ENCODE measurements at regions not wholly inside any gene's neighbourhood (a gene's known extent, or its start where the extent isn't known, plus 50 kb on each side); places are given as distances from the start of the nearest gene placed in this dataset.

DNA sequence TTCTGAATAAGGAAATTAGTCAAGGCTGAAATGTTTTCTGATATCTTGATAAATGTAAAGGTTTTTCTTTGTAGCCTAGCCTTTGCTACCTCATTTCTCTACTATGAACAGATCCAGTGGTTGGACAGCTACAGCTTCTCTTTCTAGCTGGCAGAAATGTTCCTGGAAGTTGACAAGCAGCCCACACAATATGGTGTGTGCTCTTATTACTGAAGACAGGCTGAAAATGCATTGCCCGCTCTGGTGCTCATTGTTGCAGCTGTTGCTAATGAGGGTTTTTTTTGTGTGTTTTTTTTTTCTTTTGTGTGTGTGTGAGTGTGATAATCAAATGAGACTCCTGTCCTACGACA lies 844.3 kb upstream of the SEMA6D start:
- CTCF ChIA-PET: no interaction called here

DNA sequence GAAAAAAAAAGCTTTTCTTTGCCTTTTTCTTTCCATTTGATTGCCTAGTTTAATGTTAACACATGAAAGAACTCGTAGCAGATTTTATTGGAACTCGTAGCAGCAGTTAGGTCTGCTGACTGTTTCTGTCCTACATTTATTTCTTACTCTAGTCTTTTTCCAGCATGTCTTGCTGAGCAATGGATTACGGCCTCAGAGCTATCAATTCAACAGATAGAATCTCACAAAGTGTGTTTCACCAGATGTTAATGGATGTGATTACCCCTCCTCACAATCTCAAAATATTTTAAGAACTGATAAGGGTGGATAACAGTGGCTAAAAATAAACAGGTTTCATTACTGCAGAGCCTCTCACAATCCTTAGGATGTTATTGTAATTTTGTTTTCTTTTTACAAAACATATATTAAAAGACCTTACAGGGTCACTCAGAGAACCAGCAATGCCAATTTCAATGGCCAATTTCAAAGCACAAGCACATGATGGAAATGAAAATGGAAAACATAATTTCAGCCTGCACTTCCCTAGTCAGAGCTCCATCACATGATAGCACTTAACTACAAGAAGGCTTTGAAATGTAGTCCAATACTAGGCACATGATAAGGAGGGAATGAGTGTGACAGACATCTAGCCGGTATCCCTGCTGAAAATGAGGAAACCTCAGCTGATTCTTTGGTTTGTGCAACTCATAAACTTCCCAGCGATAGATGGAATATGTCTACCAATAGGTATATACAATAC lies 838.1 kb upstream of the SEMA6D start:
- intact Hi-C loops (cut with DNase I, micrococcal nuclease): no loop called here
- TF ChIP-seq, protein P1, sequence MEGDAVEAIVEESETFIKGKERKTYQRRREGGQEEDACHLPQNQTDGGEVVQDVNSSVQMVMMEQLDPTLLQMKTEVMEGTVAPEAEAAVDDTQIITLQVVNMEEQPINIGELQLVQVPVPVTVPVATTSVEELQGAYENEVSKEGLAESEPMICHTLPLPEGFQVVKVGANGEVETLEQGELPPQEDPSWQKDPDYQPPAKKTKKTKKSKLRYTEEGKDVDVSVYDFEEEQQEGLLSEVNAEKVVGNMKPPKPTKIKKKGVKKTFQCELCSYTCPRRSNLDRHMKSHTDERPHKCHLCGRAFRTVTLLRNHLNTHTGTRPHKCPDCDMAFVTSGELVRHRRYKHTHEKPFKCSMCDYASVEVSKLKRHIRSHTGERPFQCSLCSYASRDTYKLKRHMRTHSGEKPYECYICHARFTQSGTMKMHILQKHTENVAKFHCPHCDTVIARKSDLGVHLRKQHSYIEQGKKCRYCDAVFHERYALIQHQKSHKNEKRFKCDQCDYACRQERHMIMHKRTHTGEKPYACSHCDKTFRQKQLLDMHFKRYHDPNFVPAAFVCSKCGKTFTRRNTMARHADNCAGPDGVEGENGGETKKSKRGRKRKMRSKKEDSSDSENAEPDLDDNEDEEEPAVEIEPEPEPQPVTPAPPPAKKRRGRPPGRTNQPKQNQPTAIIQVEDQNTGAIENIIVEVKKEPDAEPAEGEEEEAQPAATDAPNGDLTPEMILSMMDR (IDR thresholded peaks at IDR 0.05): no peak
- no peaks in the 10 kb centered on the region for H3K36me3 ChIP-seq (ENCODE audit: insufficient read depth, low read length)
- ATAC-seq (ENCODE audit: poor library complexity) (no peak), DNase-seq (no peak)
- Mint-ChIP-seq H3K4me3 (no peak overlapping the region), H3K4me1 (ENCODE audit: low read depth) (no peaks in the 10 kb centered on the region), H3K36me3 (ENCODE audit: low read depth) (no peaks in the 10 kb centered on the region), H3K27me3 (no peaks in the 10 kb centered on the region), H3K9me3 (peaks cover 13% of the 10 kb centered on the region), H3K27ac (no peak overlapping the region)
- H3K9me3 ChIP-seq (ENCODE audit: control insufficient read depth in 1 of 2, insufficient read depth in 1 of 2, low read length in 2 of 2): no peaks in the 10 kb centered on the region
- H3K4me1 ChIP-seq (ENCODE audit: insufficient read depth, low read length): no peaks in the 10 kb centered on the region
- no peak overlapping the region for H3K4me3 ChIP-seq (ENCODE audit: low read length)
- ChIA-PET POLR2A (no interaction called here), CTCF (no interaction called here)
- H3K27me3 ChIP-seq (ENCODE audit: control insufficient read depth in 1 of 2, insufficient read depth in 2 of 2, low read length in 2 of 2): no peaks in the 10 kb centered on the region
- no peak overlapping the region for H3K27ac ChIP-seq (ENCODE audit: low read depth in 1 of 2, low read length in 2 of 2)

More for the DNA sequence above, 844.3 kb upstream of the SEMA6D start:
- TF ChIP-seq, protein P1 (IDR thresholded peaks at IDR 0.05): no peak
- ATAC-seq (ENCODE audit: poor library complexity): no peak
- Mint-ChIP-seq H3K36me3 (ENCODE audit: low read depth) (no peaks in the 10 kb centered on the region), H3K27me3 (no peaks in the 10 kb centered on the region), H3K4me3 (no peak overlapping the region), H3K9me3 (peaks cover 4% of the 10 kb centered on the region), H3K27ac (no peak overlapping the region), H3K4me1 (ENCODE audit: low read depth) (no peaks in the 10 kb centered on the region)
- no peaks in the 10 kb centered on the region for H3K36me3 ChIP-seq (ENCODE audit: insufficient read depth, low read length)
- POLR2A ChIA-PET: no interaction called here
- intact Hi-C loops (cut with DNase I, micrococcal nuclease): no loop called here
- DNase-seq: no peak
- no peaks in the 10 kb centered on the region for H3K9me3 ChIP-seq (ENCODE audit: control insufficient read depth in 1 of 2, insufficient read depth in 1 of 2, low read length in 2 of 2)
- no peak overlapping the region for H3K27ac ChIP-seq (ENCODE audit: low read depth in 1 of 2, low read length in 2 of 2)
- H3K4me1 ChIP-seq (ENCODE audit: insufficient read depth, low read length): no peaks in the 10 kb centered on the region
- H3K4me3 ChIP-seq (ENCODE audit: low read length): no peak overlapping the region
- H3K27me3 ChIP-seq (ENCODE audit: control insufficient read depth in 1 of 2, insufficient read depth in 2 of 2, low read length in 2 of 2): no peaks in the 10 kb centered on the region

DNA sequence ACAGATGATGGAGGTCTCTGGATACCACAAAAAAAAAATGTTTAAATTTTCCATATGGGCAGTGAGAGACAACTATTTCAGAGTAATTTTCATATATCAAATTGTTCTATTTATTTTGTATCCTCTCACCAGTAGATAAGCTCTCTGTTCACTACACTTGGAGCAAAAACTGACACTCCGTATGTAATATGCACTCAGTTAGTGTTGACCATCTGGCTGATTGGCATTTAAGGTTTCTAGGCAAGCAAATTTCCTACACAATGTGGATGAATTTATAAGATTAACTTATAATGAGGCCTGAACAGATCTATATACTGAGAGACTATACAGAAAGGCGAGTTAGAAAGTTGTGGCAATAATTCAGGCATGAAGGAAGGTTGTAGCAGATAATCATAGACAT lies 836.5 kb upstream of the SEMA6D start:
- no peaks in the 10 kb centered on the region for H3K4me1 Mint-ChIP-seq (ENCODE audit: low read depth)
- H3K36me3 Mint-ChIP-seq (ENCODE audit: low read depth): no peaks in the 10 kb centered on the region
- no peak for DNase-seq
- peaks cover 13% of the 10 kb centered on the region for H3K9me3 Mint-ChIP-seq
- H3K27ac Mint-ChIP-seq: no peak overlapping the region
- TF ChIP-seq, protein P1 (IDR thresholded peaks at IDR 0.05): no peak
- no peaks in the 10 kb centered on the region for H3K36me3 ChIP-seq (ENCODE audit: insufficient read depth, low read length)
- no peak overlapping the region for H3K4me3 ChIP-seq (ENCODE audit: low read length)
- no peak for ATAC-seq (ENCODE audit: poor library complexity)
- no peak overlapping the region for H3K27ac ChIP-seq (ENCODE audit: low read depth in 1 of 2, low read length in 2 of 2)
- H3K4me1 ChIP-seq (ENCODE audit: insufficient read depth, low read length): no peaks in the 10 kb centered on the region
- ChIA-PET POLR2A (no interaction called here), CTCF (no interaction called here)
- intact Hi-C loops (cut with DNase I, micrococcal nuclease): no loop called here
- H3K9me3 ChIP-seq (ENCODE audit: control insufficient read depth in 1 of 2, insufficient read depth in 1 of 2, low read length in 2 of 2): no peaks in the 10 kb centered on the region
- no peaks in the 10 kb centered on the region for H3K27me3 Mint-ChIP-seq
- no peaks in the 10 kb centered on the region for H3K27me3 ChIP-seq (ENCODE audit: control insufficient read depth in 1 of 2, insufficient read depth in 2 of 2, low read length in 2 of 2)
- no peak overlapping the region for H3K4me3 Mint-ChIP-seq

Data from CD4-positive, alpha-beta T cell (primary cell).